Uterus (tissue), 3 donors: ENCODE measurements at regions not wholly inside any gene's neighbourhood (a gene's known extent, or its start where the extent isn't known, plus 50 kb on each side); places are given as distances from the start of the nearest gene placed in this dataset.

Source experiments
- DNase-seq, 2 donors: peaks; one replicate each; pipeline ENCODE4 v3.0.0-alpha.2; 2019 to 2020
- H3K27ac ChIP-seq, 2 donors: fragments of 200-600 bp; sonication (generic); 1 replicate in 1 of 2; 2 replicates in 1 of 2; pipeline ENCODE4 v1.5.1; 2016 to 2018
- H3K27me3 ChIP-seq, 2 donors: fragments of 200-600 bp; sonication (generic); one replicate each; pipeline ENCODE4 v1.5.1; 2018 to 2019; ENCODE audit warnings: control low read depth in 1 of 2
- H3K36me3 ChIP-seq, 2 donors: fragments of 200-600 bp; sonication (generic); one replicate each; pipeline ENCODE4 v1.5.1; 2019; ENCODE audit warnings: control low read depth in 1 of 2
- H3K4me1 ChIP-seq, 2 donors: fragments of 200-600 bp; sonication (generic); one replicate each; pipeline ENCODE4 v1.5.1; 2018 to 2019; ENCODE audit warnings: control low read depth in 1 of 2
- H3K4me3 ChIP-seq, 2 donors: fragments of 200-600 bp; sonication (generic); 1 replicate in 1 of 2; 2 replicates in 1 of 2; pipeline ENCODE4 v1.5.1; 2018 to 2019; ENCODE audit warnings: mild to moderate bottlenecking in 1 of 2
- H3K9me3 ChIP-seq, 2 donors: fragments of 200-600 bp; sonication (generic); one replicate each; pipeline ENCODE4 v1.5.1; 2019; ENCODE audit warnings: control low read depth in 1 of 2
- POLR2A ChIP-seq, 2 donors: fragments of 450-650 bp; IDR thresholded peaks; one replicate each; pipeline ENCODE4 v1.6.1; 2016; ENCODE audit warnings: antibody characterized with exemption in 2 of 2, mild to moderate bottlenecking in 1 of 2, moderate library complexity in 1 of 2
- intact Hi-C: fragments of 100-400 bp; cut with DNase I; formaldehyde crosslinking; loops from one replicate; pipeline ENCODE4 v1.15.1; 2023; ENCODE audit warnings: low total_unique reads
- TF ChIP-seq, protein P1 (sequence below), 4 experiments: fragments of 200-600 bp in 2 of 4; fragments of 450-650 bp in 2 of 4; sonication (generic) in 2 of 4; IDR thresholded peaks; one replicate each; pipeline ENCODE4 v1.5.1; 2016 to 2019; ENCODE audit warnings: antibody characterized with exemption in 4 of 4, mild to moderate bottlenecking in 2 of 4, moderate library complexity in 1 of 4
- donor health status: DM: yes; HTN: yes; CAD: no.

DNA sequence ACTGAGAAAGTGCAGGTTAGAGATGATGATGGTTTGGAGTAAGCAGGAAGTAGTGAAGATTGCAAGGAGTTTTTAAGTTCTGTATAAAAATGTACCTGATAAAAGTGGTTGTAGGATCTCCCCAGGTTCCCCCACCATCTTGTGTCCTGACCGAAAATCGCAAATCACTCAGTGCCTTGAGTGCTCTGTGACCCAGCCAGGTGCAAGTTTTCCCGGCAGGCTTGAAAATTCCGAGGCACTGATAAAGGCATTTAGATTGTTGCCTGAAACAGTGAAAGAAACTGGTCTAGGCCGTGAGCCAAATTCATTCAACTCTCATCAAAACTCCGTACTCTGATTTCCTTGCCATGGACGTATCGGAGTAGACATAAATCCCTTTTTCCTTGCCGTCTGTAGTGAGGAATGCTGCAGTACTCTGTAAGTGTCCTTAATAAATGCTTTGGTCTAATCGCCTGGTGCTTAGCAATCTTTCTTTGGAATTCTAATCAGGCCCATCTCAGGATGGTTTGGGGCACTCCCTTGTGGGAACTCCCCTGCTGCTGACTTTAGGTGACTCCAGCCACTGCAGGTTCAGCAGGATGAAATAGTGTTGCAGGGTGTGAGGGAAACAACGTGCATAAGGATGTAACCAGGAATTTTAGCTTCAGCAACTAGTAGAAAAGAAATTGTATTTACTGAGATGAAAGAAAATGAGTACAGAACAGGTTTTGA is 1199.8 kb upstream of the MAP3K7 start:
- H3K27ac ChIP-seq, result no peak overlapping the region
- no peaks in the 10 kb centered on the region for H3K36me3 ChIP-seq
- no peaks in the 10 kb centered on the region for H3K4me1 ChIP-seq
- no peak overlapping the region for H3K4me3 ChIP-seq
- TF ChIP-seq POLR2A (IDR thresholded peaks at IDR 0.05), result no peak
- TF ChIP-seq, protein P1, sequence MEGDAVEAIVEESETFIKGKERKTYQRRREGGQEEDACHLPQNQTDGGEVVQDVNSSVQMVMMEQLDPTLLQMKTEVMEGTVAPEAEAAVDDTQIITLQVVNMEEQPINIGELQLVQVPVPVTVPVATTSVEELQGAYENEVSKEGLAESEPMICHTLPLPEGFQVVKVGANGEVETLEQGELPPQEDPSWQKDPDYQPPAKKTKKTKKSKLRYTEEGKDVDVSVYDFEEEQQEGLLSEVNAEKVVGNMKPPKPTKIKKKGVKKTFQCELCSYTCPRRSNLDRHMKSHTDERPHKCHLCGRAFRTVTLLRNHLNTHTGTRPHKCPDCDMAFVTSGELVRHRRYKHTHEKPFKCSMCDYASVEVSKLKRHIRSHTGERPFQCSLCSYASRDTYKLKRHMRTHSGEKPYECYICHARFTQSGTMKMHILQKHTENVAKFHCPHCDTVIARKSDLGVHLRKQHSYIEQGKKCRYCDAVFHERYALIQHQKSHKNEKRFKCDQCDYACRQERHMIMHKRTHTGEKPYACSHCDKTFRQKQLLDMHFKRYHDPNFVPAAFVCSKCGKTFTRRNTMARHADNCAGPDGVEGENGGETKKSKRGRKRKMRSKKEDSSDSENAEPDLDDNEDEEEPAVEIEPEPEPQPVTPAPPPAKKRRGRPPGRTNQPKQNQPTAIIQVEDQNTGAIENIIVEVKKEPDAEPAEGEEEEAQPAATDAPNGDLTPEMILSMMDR (IDR thresholded peaks at IDR 0.05), result no peak
- intact Hi-C loops, result no loop called here
- H3K9me3 ChIP-seq, result no peaks in the 10 kb centered on the region
- DNase-seq, result no peak
- no peaks in the 10 kb centered on the region for H3K27me3 ChIP-seq

- H3K36me3 ChIP-seq, result no peaks in the 10 kb centered on the region
- no peaks in the 10 kb centered on the region for H3K27me3 ChIP-seq
- no peak overlapping the region for H3K27ac ChIP-seq
- no peaks in the 10 kb centered on the region for H3K9me3 ChIP-seq
- intact Hi-C loops, result no loop called here
- no peaks in the 10 kb centered on the region for H3K4me1 ChIP-seq
- no peak for DNase-seq
- TF ChIP-seq, protein P1 (IDR thresholded peaks at IDR 0.05), result no peak
- TF ChIP-seq POLR2A (IDR thresholded peaks at IDR 0.05), result no peak
- no peak overlapping the region for H3K4me3 ChIP-seq
These were observed 1195.9 kb upstream of the MAP3K7 start for GRCh38 chr6:91782802-91783201.

- H3K36me3 ChIP-seq, result no peaks in the 10 kb centered on the region
- TF ChIP-seq, protein P1 (IDR thresholded peaks at IDR 0.05), result no peak
- TF ChIP-seq POLR2A (IDR thresholded peaks at IDR 0.05), result no peak
- DNase-seq, result no peak
- no peak overlapping the region for H3K4me3 ChIP-seq
- no peaks in the 10 kb centered on the region for H3K27me3 ChIP-seq
- H3K9me3 ChIP-seq, result no peaks in the 10 kb centered on the region
- no peaks in the 10 kb centered on the region for H3K4me1 ChIP-seq
- no peak overlapping the region for H3K27ac ChIP-seq
- intact Hi-C loops, result no loop called here
These were observed 1195.1 kb upstream of the MAP3K7 start for GRCh38 chr6:91781946-91782345.

DNA sequence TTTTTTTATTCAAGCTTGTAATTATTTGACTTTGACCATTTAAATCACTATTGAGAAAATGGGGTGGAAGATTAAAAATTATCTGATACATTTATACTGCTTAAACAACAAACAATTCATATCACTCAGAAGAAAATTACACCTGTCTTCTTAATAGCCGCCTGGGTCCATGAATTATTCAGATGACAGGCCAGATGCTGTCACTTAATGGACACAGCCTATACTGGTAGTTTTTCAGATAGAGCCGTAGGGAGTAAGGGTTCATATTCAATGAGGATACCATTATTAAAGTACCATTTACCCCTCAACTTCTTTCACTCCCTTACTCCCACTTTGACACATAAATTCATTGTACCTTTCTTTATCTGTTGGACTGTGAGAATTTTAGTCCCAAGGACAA is 1193.4 kb upstream of the MAP3K7 start:
- H3K27ac ChIP-seq, result no peak overlapping the region
- intact Hi-C loops, result no loop called here
- H3K36me3 ChIP-seq, result no peaks in the 10 kb centered on the region
- no peak overlapping the region for H3K4me3 ChIP-seq
- TF ChIP-seq, protein P1 (IDR thresholded peaks at IDR 0.05), result no peak
- no peak for TF ChIP-seq POLR2A (IDR thresholded peaks at IDR 0.05)
- H3K4me1 ChIP-seq, result no peaks in the 10 kb centered on the region
- H3K27me3 ChIP-seq, result no peaks in the 10 kb centered on the region
- DNase-seq, result no peak
- H3K9me3 ChIP-seq, result no peaks in the 10 kb centered on the region

DNA sequence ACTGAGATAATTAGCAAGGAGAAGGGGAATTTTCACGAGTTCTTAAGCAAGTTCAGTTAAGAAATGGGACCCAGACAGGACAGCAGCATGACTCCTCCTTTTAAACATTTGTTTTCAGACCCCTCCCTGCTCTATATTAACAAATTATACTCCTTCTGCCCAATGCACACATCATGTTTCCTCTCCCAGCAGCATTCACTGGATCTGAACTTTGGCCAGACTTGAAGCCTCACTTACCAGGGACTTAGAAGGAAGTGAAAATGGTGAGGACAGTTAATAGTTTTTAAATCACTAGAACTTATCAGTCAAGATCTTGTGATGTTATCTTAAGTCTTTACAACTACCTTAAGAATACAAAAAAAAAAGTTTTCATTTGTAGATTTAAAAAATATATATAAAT is 1174.7 kb upstream of the MAP3K7 start:
- Histone ChIP-seq H3K4me1 (no peaks in the 10 kb centered on the region), H3K4me3 (no peak overlapping the region), H3K27me3 (no peaks in the 10 kb centered on the region), H3K9me3 (no peaks in the 10 kb centered on the region), H3K27ac (no peak overlapping the region), H3K36me3 (no peaks in the 10 kb centered on the region)
- no peak for DNase-seq
- no peak for TF ChIP-seq POLR2A (IDR thresholded peaks at IDR 0.05)
- TF ChIP-seq, protein P1 (IDR thresholded peaks at IDR 0.05), result no peak
- intact Hi-C loops, result no loop called here
